ENCODE measurements at regions not wholly inside any gene's neighbourhood (a gene's known extent, or its start where the extent isn't known, plus 50 kb on each side); places are given as distances from the start of the nearest gene placed in this dataset.

DNA sequence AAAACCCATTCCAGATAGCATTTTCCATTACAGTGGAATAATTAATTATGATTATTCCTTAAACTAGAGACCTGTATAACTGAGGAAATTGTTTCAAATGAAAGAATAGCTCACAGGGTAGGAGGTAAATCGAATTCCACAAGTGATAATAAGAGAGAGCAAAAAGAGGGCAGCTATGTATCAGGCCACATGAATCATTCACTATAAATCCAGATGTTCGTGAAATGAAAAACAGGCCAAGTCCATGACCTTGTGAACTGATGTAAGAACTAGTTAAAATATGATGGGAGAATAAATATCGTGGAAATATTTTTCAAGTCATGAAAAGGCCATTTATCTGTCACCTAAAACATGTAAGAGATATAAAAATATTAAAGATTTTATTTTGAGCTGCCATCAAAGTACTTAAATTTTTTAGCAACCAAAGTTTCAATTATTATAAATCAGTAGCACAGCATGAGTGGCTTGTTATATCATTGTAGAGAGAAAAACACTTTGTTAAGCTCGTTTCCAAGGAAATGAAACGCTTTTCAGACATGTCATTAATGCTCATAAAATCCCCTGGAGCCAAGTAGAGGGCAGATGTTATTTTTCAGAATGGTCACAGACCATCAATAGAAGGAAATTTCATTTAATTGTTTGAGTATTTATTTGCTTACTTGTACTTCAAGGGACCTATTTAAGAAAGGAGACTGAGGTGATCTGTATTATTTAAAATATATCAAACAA, 120.6 kb upstream of the CDKN3 start:
- DNase-seq (ENCODE audit: low spot score) (no peak), ATAC-seq (no peak)
- intact Hi-C loops (cut with DNase I): no loop called here

DNA sequence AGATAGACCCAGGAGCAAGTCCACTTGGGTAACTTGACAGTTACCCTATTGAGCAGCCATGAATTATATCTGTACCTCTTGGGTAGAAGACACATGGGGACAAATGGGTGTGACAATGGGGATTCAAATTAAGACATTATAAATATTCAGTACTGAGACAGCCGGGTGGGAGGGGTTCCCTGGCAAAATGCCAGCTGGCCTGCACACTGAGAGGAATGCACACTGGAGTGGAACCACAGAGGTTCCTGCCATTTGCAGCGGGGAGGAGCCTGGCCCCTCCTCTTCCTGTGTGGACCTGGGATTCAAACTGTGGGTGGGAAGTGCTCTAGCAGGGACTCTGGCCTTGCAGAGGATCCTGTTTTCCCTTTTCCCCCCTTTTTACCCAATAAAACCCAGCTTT, 118.7 kb upstream of the CDKN3 start:
- no peak for ATAC-seq
- intact Hi-C loops (cut with DNase I): no loop called here
- DNase-seq (ENCODE audit: low spot score): no peak

DNA sequence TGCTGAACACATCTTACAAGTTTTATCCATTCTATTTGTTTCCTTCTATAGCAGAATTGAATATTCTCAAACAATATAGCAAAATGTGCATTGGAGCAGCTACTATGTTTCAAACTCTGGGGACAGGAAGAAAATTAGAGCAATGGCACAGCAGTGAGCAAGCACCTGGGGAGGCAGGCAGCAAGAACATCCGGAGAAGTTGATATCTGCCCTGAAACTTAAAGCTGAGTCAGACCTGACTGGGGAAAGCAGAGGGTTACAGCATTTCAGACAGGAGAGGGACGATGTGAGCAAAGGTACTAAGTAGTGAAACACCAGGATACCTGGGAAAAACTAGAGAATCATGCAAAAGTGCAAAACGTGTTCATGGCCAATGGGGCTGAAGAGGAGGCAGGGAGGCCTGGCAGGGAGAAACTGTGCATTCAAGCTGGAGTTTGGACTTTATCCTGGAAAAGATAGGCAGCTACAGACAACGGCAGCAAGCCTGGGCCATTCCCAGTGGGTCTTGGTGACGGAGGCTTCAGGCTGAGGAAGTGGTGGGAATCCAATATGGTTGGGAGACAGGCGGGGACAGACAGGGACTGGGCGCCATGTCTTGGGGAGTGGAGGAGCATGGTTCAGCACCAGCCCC, 118.0 kb upstream of the CDKN3 start:
- ATAC-seq: no peak
- no peak for DNase-seq (ENCODE audit: low spot score)
- intact Hi-C loops (cut with DNase I): no loop called here

DNA sequence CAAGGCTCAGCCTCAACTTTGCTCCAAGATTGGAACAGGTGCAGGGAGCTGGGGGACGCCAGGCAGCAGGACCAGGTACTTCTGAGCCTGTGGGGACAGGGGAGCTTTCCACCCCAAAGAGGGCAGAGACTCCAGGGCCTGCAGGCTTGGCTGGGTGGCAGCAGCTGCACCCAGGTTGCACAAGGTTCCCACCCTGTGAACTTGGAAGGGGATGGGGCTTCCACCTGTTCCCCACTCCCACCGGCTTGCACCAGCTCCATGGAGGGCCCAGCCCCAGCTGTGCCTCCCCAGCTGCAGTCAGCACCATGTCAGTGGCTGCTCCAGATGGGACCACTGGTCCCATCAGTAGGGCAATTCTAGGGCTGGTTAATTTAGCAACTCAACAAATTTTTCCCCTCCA, 114.0 kb upstream of the CDKN3 start:
- ATAC-seq (no peak), DNase-seq (ENCODE audit: low spot score) (no peak)
- intact Hi-C loops (cut with DNase I): no loop called here

DNA sequence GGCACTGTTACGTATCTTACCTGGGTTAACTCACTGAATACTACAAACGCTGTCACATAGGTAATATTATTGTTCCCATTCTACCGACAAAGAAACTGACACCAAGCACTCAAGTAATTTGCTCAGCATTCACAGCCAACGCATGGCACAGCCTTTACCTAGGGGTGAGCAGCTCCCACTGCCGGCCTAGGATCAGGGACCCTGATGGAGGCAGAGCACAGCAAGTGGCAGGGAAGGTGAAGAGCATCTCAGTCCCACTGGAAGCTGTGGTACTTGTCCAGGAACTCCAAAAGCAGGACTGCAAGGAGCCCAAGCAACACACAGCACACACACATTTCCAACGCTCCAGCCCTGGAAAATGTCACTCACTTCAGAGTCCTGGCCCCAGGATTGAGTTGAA, 111.8 kb upstream of the CDKN3 start:
- no peak for DNase-seq (ENCODE audit: low spot score)
- ATAC-seq: no peak
- intact Hi-C loops (cut with DNase I): no loop called here

DNA sequence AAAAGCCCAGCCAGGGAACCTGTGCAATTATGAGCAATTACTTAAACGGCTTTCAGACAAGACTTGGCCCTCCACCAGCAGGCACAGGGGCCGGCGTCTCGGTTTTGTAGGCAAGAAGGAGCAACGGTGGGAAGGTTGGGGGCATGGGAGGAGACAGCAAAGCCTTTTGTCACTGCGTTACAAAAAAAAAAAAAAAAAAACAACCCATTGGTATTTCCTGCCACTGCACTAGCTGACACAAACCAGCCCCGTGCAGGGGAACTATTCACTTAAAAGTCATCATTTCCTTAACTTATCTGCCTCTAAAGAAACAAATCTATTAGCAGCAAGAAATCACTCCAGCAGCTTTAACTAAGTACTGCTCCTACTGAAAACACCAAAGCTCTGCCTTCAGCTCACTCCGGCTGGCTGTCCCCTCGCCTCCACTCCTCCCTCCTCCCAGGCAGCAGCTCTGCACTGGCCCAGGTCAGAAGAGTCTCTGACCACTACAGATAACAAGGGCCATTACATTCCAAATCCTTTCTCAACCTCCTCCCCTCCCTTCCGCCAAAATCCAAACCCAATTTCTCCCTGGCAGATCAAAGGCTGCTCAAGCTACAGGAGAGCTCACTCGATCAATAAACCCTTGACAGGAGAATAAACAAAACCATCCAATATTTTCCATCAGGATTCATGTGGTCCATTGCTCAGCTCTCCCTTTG, 105.2 kb upstream of the CDKN3 start:
- ATAC-seq (no peak), DNase-seq (ENCODE audit: low spot score) (no peak)
- intact Hi-C loops (cut with DNase I): no loop called here

DNA sequence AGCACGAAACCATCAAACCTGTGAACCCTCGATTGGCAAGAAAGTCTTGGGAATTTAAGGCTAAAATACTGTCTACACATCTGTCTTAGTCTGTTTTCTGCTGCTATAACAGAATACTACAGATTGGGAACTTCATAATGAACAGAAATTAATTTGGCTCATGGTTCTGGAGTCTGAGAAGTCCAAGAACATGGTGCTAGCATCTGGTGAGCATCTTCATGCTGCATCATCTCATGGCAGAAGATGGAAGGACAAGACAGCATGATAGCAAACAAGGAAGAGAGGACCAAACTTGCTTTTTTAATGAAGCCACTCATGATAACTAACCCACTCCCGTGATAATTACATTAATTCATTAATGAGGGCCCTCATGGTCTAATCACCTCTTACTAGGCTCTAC, 102.0 kb upstream of the CDKN3 start:
- ATAC-seq: no peak
- intact Hi-C loops (cut with DNase I): no loop called here

DNA sequence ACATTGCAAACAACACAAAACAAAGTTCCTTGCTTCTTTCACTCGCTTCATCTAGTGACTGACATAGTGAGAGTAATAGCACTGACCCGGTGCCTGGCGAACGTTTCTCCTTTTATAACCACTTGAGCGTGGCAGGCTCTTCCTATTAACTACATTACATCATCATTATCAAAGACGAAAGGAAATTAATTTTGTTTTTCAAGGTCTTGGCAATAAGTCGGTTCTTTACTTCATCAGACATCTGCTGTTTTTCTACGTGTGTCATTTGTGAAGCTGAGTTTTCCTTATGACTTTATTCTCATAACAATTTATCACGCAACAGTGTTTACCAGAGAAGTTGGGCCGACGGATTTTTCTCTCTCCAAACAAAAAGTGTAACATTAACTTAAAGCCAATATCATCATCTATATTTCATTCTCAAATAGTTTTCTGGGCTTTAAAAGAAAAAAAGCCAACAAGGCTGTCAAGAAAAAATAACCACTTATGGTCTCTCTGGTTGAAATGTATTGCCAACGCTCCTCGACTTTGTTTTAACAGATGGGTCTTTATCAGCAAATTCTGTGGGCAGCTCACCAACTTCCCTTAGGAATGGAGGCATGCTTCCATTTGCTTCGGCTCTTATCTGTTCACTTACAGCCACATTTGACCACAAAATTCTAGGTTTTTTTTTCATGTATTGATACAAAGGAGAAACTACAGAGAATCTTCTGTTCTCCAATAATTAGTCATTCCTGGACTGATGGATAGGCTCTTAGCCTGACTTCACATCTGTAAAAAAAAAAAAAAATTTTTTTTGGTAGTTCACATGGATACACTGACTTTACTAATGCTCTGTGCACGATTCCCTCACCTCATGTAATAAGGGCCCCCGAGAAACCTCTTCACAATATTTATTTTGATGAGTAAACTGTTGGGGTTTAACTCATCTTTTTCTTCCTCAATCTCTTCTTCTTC, 97.1 kb upstream of the CDKN3 start:
- peak; percentile 73 for ATAC-seq
- intact Hi-C loops (cut with DNase I): no loop called here
- no peak for DNase-seq (ENCODE audit: low spot score)

More for the DNA sequence above, 102.0 kb upstream of the CDKN3 start:
- no peak for DNase-seq (ENCODE audit: low spot score)

DNA sequence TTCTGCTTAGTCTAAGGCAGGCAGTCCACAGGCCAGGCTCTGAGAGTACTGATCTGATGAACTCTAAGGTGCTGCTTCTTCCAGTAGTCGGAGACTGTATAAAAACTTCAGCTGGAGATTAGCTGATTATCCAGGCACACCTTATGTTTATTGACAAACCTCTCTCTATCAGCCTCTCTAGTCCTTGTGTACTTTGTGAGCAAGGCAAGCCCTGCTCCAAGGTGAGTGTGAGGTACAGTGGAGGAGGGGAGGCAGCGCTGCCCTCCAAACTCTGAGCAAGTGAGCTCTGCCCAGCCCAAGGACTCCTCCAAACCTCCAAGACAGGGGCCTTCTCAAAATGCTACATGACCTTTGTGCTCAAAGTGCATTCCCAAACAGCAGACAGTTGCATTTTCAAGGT, 95.9 kb upstream of the CDKN3 start:
- intact Hi-C loops (cut with DNase I): no loop called here
- DNase-seq (ENCODE audit: low spot score): no peak
- no peak for ATAC-seq

DNA sequence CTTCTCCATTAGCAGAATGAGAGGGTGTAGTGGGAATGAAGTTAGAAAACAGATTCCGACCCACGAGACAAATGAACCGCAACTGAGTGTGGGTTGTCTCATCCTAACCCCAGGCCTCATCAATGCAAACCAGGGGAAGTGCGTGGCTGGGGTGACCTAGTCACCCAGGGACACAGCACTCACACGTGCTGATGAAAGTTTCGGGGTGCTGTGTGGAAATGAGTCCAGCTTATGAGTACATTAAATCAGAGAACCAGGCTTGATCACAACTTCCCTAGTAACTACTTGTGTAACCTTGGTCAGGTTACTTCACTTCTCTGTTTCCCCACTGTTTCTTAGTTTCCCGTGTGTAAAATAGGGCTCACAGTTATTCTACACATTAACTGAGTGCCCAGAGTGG, 95.4 kb upstream of the CDKN3 start:
- DNase-seq (ENCODE audit: low spot score) (no peak), ATAC-seq (no peak)
- intact Hi-C loops (cut with DNase I): no loop called here

DNA sequence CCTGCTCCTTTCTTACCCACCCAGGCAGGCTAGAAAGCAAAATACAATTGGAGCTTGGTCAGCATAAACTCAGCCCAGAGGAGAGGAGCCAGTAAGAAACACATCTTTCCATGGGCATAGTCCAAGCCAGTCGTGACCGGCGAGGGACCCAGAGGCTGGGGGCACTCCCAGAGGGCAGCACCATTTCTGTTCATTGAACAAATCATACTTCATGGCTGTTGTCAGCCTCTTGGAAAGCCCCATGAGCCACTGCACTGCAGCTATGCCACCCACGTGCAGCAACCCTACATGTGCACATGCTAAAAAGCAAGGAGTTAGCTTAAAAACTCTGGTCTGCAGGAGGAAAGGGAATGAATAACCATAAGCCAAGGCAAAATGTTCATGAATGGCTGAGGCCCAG, 90.0 kb upstream of the CDKN3 start:
- no peak for ATAC-seq
- no peak for DNase-seq (ENCODE audit: low spot score)
- intact Hi-C loops (cut with DNase I): no loop called here

DNA sequence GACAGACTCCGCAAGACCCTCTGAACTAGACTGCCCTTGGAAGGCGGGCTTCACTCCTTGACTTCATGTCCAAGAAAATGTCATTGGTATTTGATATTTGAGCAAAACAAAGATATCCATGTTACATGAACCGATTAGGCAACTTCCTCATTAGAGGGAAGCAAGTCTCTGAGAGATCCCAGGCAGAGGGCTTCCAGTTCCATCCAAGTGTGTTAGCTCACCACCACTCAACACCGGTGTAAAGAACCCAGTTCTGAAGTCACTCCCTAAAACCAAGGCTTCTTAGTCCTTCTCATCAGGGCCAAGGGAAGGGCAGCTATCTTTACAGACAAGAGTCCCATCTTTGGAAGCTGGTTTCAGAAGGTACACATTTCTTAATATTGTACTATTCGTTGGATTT, 87.2 kb upstream of the CDKN3 start:
- ATAC-seq (no peak), DNase-seq (ENCODE audit: low spot score) (no peak)
- intact Hi-C loops (cut with DNase I): no loop called here

DNA sequence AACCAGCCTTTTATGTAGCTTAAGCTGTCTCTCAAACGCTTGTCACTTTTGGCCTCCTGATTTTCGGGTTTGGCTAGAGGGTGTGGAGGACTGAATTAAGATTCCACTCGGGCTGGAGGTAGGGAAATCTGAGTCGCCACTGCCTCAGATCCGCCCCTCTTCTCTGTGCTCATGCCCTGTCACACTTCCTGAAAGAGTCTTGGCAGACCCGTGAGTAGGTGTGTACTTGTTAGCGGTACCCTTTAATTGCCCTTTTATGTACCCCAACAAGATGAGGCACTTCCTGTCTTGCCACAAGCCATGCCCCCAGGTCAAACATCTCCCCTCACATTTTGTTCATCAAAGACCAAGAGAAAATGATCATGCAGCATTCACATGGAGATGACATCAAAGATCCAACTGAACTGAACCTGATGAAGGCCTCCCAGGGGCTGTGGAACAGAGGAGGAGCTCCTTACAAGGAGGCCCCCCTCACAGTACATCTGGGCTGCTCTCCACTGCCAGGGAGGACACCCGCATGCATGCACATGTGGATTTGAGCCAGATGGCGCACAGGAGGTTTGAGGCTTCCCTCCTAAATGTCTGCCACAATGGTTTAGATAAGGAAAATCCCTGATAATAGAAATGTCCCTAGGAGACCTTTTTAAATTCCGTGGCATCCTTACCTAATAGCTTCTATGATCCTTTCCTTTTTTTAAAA, 86.5 kb upstream of the CDKN3 start:
- intact Hi-C loops (cut with DNase I): no loop called here
- ATAC-seq (no peak), DNase-seq (ENCODE audit: low spot score) (no peak)

DNA sequence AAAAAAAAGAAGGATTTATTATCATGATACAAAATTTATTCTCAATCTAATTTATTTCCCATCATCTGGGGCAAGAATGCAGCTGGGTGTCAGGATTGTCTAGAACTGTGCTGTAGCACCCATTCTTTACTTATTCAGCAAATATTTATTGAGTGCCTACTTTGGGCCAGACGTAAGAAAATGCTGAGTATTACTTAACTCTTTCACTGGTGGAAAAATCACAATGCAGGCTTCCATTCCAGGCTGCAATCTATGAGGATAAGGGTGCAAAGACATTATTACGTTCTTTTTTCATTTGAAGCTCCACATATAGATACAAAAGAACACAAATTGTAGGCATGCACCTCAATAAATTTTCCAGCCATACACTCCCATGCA, 86.0 kb upstream of the CDKN3 start:
- no peak for DNase-seq (ENCODE audit: low spot score)
- no peak for ATAC-seq
- intact Hi-C loops (cut with DNase I): no loop called here

DNA sequence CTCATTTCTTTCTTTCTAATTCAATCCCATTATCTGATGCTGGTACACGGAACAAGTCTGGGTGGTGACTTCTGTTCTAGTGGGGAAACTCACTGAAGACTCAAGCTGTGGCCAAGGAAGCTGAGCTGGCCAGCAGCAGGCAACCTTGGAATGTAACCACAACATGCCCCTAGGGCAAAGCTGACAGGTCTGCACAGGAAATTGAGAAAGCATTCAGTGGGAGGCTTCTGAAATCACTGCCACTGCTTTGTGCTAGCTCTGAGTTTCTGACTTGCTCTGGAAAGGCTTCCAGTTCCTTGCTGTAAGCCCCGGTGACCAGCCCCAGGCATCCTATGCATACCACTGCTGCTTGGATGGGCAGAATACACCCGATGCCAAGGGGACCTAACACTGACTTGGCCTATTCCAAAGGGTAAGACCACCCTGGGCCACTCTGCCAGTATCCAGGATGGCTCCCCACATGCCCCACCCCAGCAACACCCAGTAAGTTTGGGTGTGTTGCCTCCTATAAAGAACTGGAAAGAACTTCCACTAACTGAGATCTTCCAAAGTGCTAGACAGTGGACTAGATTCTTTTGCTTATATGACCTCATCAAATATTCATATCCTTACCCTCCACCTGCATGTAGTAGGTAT, 84.5 kb upstream of the CDKN3 start:
- ATAC-seq: peak; percentile 60
- no peak for DNase-seq (ENCODE audit: low spot score)
- intact Hi-C loops (cut with DNase I): no loop called here

DNA sequence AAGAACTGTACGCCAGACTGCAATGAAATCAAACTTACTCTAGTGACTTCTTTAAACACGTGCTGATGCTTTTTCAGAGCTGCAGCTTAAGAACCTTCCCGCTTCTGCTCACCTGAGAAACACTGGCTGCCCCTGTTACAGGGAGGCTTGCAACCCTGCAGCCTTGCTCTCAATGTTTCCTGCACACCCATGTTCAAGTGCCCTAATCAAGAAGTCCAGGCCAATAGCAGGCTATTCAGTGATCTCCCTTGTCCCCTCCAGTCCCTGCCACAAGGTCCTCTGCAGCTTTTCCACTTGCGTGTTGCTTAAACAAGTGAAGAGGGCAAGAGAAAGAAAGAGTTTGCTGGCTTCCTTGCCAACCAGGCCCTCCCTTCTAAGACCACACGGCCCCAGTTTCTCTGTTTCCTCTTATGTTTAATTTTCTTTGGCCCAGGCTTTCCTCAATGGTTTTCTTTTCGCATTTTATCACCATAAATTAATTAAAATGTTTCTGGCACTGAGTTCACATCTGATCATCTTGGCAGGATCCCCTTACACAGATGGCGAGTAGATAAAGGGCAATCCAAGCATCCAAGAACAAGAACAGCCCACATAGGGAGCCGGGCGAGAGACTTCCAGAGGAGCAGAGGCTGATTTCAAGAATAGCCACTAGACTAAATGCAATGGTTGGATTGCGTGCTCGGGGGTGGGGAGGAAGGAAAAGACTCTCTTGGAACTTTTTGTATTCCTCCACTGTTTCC, 82.3 kb upstream of the CDKN3 start:
- DNase-seq (ENCODE audit: low spot score): no peak
- peak; percentile 42 for ATAC-seq
- intact Hi-C loops (cut with DNase I): no loop called here

DNA sequence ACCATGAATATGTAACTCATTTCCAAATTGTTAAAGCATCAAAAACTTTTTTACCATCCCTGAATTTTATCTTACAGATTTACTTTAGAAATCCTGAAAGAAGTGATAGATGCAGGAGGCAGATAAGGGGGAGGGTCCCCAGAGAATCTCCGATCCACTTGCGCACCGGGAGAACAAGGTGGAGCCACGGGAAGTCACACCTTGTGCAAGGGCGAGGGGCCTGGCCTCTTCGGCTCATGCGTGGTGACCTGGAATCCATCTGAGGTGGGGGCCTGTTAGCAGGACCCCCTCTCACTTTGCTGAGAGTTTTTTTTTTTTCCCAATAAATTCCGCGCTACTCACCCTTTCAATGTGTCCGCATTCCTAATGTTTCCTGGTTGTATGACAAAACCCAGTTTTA, 80.2 kb upstream of the CDKN3 start:
- ATAC-seq: no peak
- DNase-seq (ENCODE audit: low spot score): no peak
- intact Hi-C loops (cut with DNase I): no loop called here

DNA sequence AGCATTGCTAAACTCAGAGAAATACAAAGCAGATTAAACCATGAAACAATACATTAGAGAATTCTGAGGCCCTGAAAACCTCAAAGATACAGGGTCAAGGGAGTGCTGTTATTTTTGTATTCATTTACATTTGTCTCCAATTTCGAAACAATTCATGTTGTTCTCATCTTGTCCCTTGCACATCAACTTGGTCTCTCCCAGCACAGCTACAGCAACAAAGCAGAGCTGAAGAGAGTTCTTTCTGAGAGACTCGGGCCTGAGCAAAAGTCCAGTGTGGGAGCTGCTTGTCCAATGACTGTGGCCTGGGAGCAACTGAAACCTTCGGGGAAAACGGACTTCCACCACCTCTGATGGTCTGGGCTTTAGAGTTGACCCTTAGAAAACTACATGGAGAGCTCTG, 79.4 kb upstream of the CDKN3 start:
- intact Hi-C loops (cut with DNase I): no loop called here
- DNase-seq (ENCODE audit: low spot score): no peak
- no peak for ATAC-seq

Data from sciatic nerve (tissue), 2 donors.